HCT116 (cell line): ENCODE measurements at regions not wholly inside any gene's neighbourhood (a gene's known extent, or its start where the extent isn't known, plus 50 kb on each side); places are given as distances from the start of the nearest gene placed in this dataset.

ENCODE experiments used
- EZH2 ChIP-seq: fragments of 200-600 bp; sonication (generic); IDR thresholded peaks from 2 replicates; pipeline ENCODE4 v1.6.1; 2017; ENCODE audit warnings: antibody characterized with exemption, mixed run types
- RAD21 ChIP-seq: IDR thresholded peaks from 2 replicates; pipeline ENCODE4 v1.6.1; 2012; ENCODE audit warnings: low read depth, mild to moderate bottlenecking
- ZNF274 ChIP-seq: fragments of 200-500 bp; sonication (Bioruptor generic); IDR thresholded peaks from 2 replicates; pipeline ENCODE4 v1.6.1; 2014; ENCODE audit warnings: mild to moderate bottlenecking, low read depth, low read length, inconsistent platforms

- TF ChIP-seq ZNF274 = no peak
- TF ChIP-seq RAD21 = no peak
- no peak for TF ChIP-seq EZH2
Observed at GRCh38 chr10:4077804-4078203, 292.8 kb upstream of the KLF6 start.
